A673 (cell line): ENCODE measurements at regions not wholly inside any gene's neighbourhood (a gene's known extent, or its start where the extent isn't known, plus 50 kb on each side); places are given as distances from the start of the nearest gene placed in this dataset.

Source experiments
- BruUV-seq: library from RNA; stranded (reverse); fragments of 400-500 nt; replicated peaks from 2 replicates; lab custom pipeline; 2021; lab: Mats Ljungman, UMichigan
- CTCF ChIA-PET: fragments of 300-600 bp; sonication (Branson Sonifier 250); formaldehyde crosslinking; loops from one replicate; lab custom pipeline; 2022; ENCODE audit warnings: antibody characterized with exemption; lab: Charles Lee
- POLR2A ChIA-PET: fragments of 300-600 bp; sonication (Branson Sonifier 250); formaldehyde crosslinking; loops from one replicate; lab custom pipeline; 2022; ENCODE audit warnings: antibody characterized with exemption; ENCODE audit not compliant: low non-redundant PET; lab: Charles Lee
- DNase-seq: peaks from one replicate; pipeline ENCODE4 v3.0.0-alpha.2; 2015; ENCODE audit warnings: low spot score
- H3K27ac ChIP-seq: fragments of 200-600 bp; sonication (generic); 2 replicates; pipeline ENCODE4 v1.5.1; 2016; ENCODE audit warnings: mixed run types, low read depth, mild to moderate bottlenecking, mixed read lengths, antibody characterized with exemption, low read length; ENCODE audit not compliant: poor library complexity, severe bottlenecking
- H3K27me3 ChIP-seq: fragments of 200-600 bp; sonication (generic); replicated peaks from 2 replicates; pipeline ENCODE4 v1.6.1; 2017; ENCODE audit warnings: mixed run types, low read depth, mild to moderate bottlenecking, mixed read lengths, antibody characterized with exemption, low read length; ENCODE audit not compliant: insufficient read depth, poor library complexity
- H3K36me3 ChIP-seq: fragments of 200-600 bp; sonication (generic); 2 replicates; pipeline ENCODE4 v1.6.1; 2016; ENCODE audit warnings: mixed run types, mild to moderate bottlenecking, mixed read lengths, antibody characterized with exemption, low read length; ENCODE audit not compliant: insufficient read depth, poor library complexity, severe bottlenecking
- H3K4me1 ChIP-seq: fragments of 200-600 bp; sonication (generic); 2 replicates; pipeline ENCODE4 v1.6.1; 2017; ENCODE audit warnings: mixed run types, mild to moderate bottlenecking, mixed read lengths, antibody characterized with exemption, low read length; ENCODE audit not compliant: insufficient read depth, poor library complexity, severe bottlenecking
- H3K4me3 ChIP-seq: fragments of 200-600 bp; sonication (generic); 2 replicates; pipeline ENCODE4 v1.5.1; 2016; ENCODE audit warnings: low read depth, mixed run types, mild to moderate bottlenecking, mixed read lengths, low read length; ENCODE audit not compliant: poor library complexity, severe bottlenecking
- H3K9me3 ChIP-seq: fragments of 200-600 bp; sonication (generic); 2 replicates; pipeline ENCODE4 v1.6.1; 2016; ENCODE audit warnings: mixed run types, low read depth, mild to moderate bottlenecking, mixed read lengths, antibody characterized with exemption, low read length; ENCODE audit not compliant: poor library complexity, severe bottlenecking
- EZH2 ChIP-seq: fragments of 200-600 bp; sonication (generic); IDR thresholded peaks from 2 replicates; pipeline ENCODE4 v1.6.1; 2017; ENCODE audit warnings: borderline replicate concordance, low read depth, mild to moderate bottlenecking, mixed read lengths, antibody characterized with exemption, low read length; ENCODE audit not compliant: poor library complexity, severe bottlenecking
- intact Hi-C: fragments of 100-400 bp; cut with micrococcal nuclease; formaldehyde crosslinking; loops from one replicate; pipeline ENCODE4 v1.10.0; 2022; ENCODE audit not compliant: unreplicated experiment
- TF ChIP-seq, protein P1 (sequence below): fragments of 300-800, 200-600 bp; sonication (generic); conservative IDR thresholded peaks from 2 replicates; pipeline ENCODE4 v1.5.1; 2017; ENCODE audit warnings: low read depth, mild to moderate bottlenecking, antibody characterized with exemption, low read length, moderate library complexity, mixed read lengths

DNA sequence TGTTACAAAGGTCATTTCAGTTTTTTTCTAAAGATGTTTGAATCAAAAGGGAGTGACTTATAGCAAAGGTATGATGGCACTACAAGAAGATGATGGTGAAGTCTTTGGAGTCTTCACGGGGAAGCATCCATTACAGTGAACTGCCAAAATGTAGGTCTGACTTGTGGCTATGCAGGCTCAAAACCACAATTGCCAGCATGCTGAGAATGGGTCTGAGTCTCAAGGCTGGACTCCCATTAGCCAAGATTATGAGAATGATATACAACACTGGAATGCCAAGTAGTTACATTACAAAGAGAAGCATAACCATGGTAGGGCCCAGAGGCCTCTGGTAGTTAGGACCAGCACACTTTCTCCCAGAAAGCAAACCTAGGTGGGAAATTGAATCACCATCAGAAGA lies 194.2 kb downstream of the MTHFS start:
- Histone ChIP-seq H3K27ac (no peak overlapping the region), H3K4me3 (no peak overlapping the region), H3K36me3 (no peaks in the 10 kb centered on the region), H3K4me1 (no peaks in the 10 kb centered on the region), H3K27me3 (no peaks in the 10 kb centered on the region), H3K9me3 (no peaks in the 10 kb centered on the region)
- POLR2A ChIA-PET = no interaction called here
- TF ChIP-seq EZH2 = no peak
- TF ChIP-seq, protein P1, sequence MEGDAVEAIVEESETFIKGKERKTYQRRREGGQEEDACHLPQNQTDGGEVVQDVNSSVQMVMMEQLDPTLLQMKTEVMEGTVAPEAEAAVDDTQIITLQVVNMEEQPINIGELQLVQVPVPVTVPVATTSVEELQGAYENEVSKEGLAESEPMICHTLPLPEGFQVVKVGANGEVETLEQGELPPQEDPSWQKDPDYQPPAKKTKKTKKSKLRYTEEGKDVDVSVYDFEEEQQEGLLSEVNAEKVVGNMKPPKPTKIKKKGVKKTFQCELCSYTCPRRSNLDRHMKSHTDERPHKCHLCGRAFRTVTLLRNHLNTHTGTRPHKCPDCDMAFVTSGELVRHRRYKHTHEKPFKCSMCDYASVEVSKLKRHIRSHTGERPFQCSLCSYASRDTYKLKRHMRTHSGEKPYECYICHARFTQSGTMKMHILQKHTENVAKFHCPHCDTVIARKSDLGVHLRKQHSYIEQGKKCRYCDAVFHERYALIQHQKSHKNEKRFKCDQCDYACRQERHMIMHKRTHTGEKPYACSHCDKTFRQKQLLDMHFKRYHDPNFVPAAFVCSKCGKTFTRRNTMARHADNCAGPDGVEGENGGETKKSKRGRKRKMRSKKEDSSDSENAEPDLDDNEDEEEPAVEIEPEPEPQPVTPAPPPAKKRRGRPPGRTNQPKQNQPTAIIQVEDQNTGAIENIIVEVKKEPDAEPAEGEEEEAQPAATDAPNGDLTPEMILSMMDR = no peak
- CTCF ChIA-PET = no interaction called here
- DNase-seq = no peak
- intact Hi-C loops = no loop called here
- no TSS peak for BruUV-seq

DNA sequence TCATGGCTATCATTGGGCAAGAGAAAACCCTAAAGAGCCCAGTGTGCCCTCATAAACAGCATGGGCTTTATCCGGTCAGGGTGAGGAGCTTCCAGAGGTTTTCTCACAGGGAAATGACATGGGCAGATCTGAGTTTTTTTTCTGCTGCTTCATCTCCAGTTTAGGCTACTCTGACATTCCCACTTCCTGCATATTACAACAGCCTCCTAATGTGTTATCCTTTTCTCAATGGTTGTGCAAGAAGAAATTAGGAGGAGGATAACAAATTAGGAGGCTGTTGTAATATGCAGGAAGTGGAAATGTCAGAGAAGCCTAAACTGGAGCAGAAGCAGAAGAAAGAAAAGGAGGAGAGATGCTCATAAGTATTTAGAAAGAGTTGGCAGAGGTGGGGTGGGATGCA lies 175.6 kb downstream of the MTHFS start:
- no peak for DNase-seq
- ChIA-PET POLR2A (no interaction called here), CTCF (no interaction called here)
- no peak overlapping the region for H3K27ac ChIP-seq
- H3K4me1 ChIP-seq = no peaks in the 10 kb centered on the region
- H3K27me3 ChIP-seq = no peaks in the 10 kb centered on the region
- H3K4me3 ChIP-seq = no peak overlapping the region
- BruUV-seq = no TSS peak
- intact Hi-C loops = no loop called here
- TF ChIP-seq EZH2 = no peak
- no peaks in the 10 kb centered on the region for H3K9me3 ChIP-seq
- H3K36me3 ChIP-seq = no peaks in the 10 kb centered on the region

DNA sequence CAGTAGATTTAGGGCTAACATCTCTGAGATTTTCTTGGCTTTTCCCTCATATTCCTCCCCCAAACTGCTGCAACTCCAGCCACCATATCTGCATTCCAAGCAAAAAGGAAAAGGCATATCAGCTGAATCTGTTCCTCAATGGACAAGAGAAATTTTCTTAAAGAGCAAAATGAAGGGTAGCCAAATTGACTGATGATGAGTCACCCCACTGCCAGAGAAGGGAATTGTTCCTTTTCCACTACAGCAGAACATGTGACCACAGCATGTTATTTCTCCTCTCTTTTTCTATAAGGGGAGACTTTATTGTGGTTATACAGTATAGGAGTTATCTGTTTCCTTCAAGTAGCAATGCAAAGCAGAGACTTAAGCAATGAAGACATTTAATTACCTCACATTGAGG lies 172.5 kb downstream of the MTHFS start:
- Histone ChIP-seq H3K36me3 (no peaks in the 10 kb centered on the region), H3K9me3 (no peaks in the 10 kb centered on the region), H3K4me1 (no peaks in the 10 kb centered on the region), H3K27ac (no peak overlapping the region), H3K27me3 (no peaks in the 10 kb centered on the region), H3K4me3 (no peak overlapping the region)
- no peak for DNase-seq
- TF ChIP-seq EZH2 = no peak
- CTCF ChIA-PET = no interaction called here
- intact Hi-C loops = no loop called here
- POLR2A ChIA-PET = no interaction called here
- no TSS peak for BruUV-seq

DNA sequence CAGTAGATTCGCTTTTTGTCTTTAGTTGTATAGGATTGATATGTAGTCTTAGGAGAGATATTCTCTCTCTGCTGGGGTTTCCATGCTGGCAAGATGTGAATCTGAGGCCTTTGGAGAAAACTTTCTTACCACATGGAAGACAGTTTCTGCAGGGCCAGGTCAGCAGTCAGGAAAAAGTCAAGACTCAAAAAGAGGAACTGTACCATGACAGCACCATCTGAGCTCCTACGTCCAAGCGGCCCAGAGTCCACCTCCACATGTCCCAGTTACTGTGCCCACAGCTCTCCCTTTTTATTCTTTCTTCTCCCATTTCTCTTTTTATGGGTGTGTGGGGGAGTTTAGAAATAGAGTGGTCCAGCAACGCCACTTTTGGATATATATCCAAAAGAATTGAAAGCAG lies 172.0 kb downstream of the MTHFS start:
- H3K27me3 ChIP-seq = no peaks in the 10 kb centered on the region
- ChIA-PET POLR2A (no interaction called here), CTCF (no interaction called here)
- DNase-seq = no peak
- TF ChIP-seq EZH2 = no peak
- TF ChIP-seq, protein P1 = no peak
- intact Hi-C loops = no loop called here
- no peak overlapping the region for H3K4me3 ChIP-seq
- H3K27ac ChIP-seq = no peak overlapping the region
- H3K9me3 ChIP-seq = no peaks in the 10 kb centered on the region
- no TSS peak for BruUV-seq
- H3K4me1 ChIP-seq = no peaks in the 10 kb centered on the region
- no peaks in the 10 kb centered on the region for H3K36me3 ChIP-seq
